NCI-H69 (cell line): ENCODE measurements at regions not wholly inside any gene's neighbourhood (a gene's known extent, or its start where the extent isn't known, plus 50 kb on each side); places are given as distances from the start of the nearest gene placed in this dataset.

Experiments
- DNase-seq: peaks from one replicate; lab custom pipeline; 2025; lab: John Stamatoyannopoulos, UW

DNA sequence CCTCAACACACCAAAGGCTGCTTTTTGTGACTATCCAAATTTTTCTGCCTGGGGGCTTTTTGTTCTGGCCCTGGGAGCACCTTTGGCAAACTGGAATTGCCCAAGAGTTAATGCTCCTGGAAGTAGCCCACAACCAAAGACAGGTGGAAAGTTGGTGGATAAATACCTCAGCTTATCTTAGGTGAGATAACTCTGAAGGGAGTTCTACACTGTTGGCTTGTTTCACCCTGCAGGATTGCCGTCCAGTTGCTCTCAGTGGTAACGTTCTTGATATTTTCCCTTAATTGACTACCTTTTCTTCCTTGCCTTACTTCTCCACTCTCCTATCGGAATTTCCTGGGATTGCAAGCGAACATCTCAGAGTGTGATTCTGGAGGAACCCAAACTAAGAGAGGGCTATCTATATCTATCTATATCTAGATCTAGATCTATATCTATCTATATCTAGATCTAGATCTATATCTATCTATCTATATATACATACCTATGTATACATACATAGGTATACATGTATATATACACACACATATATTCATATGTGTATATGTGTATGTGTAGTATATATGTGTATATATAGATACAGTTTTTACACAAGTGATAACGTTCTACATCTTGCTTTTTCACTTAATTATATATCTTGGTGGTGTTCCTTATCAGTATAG lies 82.6 kb upstream of the DHX15 start:
- no peak for DNase-seq

DNA sequence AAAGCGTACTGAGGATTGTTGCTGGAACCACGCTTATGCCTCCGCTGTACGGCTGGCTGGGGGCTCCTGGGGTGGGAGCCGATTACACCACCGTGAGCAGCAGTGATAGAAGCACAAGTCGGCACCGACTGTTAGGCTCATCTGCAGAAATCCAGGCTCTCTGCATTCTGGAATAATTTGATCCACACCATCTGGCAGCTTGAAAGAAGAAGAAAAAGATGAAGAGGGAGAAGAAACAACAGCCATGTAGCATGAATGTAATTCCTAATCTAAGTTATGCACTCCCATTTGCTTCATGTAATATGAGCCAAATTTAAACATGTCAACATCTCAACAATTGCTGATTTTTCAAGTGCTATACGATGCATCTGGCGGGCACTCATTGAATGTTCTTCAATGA lies 84.6 kb upstream of the DHX15 start:
- peak; percentile 2 for DNase-seq

DNA sequence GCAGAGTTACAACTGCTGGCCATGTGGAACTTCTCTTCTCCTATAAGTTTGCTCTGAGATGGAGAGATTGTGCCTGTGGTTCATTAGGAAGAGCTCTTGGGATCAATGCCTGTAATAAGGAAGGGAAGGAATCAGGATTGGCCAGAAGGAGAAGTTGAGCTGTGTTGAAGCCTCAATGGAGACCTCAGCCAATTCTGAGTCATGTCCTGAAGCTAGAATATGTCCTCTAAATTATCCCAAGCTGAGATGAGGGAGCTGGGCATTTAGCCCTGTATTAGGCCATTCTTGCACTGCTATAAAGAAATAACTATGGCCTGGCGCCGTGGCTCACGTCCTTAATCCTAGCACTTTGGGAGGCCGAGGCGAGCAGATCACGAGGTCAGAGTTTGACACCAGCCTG lies 85.4 kb upstream of the DHX15 start:
- DNase-seq: no peak

DNA sequence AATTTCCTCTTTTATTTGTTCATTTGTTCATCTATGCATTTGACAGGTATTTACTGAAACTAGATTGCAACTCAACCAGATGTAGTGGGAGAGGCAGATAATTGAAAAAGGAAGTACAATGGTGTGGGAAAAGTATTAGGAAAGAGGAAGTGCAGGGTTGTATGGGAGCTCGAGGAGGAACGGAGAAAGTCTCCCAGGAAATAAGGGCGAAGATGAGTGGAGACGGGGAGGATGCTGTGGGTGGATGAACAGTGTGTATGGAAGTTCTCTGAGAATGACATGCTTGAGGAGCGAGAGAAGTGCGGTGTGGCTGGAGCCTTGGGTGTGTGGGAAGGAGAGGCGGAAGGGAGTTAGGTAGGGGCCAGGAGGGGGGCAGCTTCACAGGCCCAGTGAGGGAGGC lies 87.5 kb upstream of the DHX15 start:
- DNase-seq: no peak

DNA sequence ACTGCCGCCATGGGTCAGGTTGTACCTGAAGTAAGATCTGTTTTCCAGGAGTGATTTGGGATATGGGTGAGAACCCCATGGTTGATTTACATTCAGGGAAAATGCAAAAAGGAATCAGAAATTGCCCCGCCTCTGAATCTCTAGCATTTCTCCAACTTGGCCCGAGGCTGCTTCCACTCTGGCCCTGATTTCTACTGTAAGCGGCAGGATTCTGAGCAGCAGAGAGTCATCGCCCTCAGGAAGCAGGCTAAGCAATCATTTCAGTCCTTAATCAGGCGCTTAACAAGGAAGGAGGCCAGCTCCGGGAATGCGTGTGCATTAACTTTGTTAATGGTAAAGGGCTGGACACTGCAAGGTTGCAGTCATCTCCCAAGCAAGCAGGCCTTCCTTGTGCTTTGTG lies 88.5 kb upstream of the DHX15 start:
- no peak for DNase-seq

DNA sequence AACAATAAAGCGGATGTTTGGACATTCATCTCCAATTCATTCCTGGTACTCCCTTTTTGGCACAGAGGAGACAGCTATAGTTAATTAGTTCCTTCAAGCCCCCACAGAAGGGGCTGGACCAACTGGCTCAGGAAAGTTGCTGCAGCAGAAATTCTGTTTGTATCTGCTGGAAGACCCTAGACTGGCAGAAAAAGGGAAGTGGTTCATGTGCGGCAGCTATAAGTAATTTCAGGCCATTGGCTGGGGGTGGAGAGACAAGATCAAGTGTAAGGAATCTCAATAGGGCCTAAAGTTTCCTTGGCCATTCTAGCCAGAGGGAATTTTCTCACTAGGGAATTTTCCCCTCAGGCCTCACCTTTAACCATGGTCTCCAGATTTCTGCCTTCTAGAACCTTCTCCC lies 89.9 kb upstream of the DHX15 start:
- DNase-seq: no peak

DNA sequence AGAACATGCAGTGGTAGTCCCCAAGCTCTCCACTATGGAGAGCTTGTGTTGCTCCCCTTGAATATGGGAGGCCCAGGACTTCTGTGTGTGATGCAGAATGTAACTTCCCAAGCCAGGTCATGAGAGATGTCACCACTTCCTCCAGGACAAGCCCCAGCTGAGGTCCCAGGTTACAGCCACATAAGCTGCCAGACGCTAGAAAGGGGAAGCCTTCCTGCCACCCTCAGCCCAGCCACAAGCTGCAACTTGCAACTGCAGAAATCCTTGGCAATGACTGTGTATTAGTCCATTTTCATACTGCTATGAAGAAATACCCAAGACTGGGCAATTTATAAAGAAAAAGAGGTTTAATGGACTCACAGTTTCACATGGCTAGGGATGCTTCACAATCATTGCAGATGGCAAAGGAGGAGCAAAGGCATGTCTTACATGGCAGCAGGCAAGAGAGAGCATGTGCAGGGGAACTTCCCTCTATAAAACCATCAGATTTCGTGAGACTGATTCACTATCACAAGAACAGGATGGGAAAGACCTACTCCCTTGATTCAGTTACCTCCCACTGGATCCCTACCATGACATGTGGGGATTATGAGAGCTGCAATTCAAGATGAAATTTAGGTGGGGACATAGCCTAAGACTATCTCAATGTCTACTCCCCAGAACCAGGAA lies 91.5 kb upstream of the DHX15 start:
- DNase-seq: no peak

DNA sequence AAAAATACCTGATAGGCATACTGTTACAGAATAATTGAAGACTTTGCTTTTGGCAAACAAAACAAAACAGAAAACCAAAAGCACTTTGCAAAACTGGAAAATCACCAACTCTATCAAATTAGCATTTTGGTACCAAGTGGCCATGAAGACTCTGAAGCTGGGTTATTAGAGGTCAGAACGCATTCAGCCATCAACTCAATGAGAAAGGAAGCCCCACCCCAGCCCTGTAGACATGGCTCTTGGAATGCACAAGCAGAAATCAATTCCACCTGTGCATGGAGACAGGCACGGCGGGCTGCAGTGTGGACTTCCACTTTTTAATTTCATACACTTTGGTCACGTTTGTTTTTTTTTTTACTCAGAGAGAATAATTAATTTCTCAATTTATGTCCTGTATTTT lies 93.6 kb upstream of the DHX15 start:
- DNase-seq: no peak

DNA sequence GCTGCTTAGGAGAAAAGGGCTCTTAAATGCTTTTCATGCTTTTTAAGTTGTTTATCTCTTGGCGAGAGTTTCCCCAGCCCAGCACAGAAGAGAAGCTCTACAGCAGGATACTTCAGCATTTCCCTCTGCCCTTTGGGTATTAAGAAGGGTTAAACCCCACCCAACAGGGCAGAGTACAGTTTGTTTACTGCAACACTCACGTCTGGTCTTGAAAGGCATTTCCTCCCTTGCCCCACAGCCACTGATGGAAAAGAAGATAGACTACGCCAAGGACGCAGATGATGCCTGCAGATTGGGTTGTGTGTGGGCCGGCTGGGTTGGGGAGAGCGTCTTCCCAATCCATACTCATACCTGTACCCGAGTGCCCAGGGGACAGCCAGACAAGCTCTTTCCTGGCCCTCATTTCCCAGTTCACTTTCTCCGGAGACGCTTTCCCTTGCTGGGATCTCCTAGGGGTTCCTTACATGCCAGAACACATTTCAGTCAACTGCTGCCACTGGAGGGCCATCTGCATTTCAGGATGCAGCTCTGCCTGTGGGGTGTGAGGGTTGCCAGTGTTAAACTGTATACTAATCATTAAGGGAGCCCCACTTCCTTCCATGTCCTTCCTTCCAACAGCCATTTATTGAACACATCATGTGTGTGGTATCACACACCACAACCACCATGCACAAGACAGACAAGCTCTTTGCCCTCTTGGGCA lies 96.5 kb upstream of the DHX15 start:
- no peak for DNase-seq

DNA sequence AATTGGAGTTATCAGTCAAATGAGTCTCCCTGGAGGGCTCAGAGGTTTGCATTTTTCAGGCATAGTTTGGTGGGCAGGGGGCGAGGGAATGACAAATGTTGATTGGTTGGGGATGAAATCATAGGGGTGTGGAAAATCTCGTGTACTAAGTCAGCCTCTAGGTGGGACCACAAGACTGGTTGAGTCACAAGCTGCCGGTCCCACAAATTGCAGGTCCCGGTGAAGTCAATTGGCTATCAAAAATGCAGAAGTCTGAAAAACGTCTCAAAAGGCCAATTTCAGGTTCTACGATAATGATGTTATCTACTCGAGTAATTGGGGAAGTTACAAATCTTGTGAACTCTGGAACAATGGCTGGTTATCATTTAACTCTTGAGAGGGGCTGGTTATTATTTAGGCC lies 98.8 kb upstream of the DHX15 start:
- no peak for DNase-seq

DNA sequence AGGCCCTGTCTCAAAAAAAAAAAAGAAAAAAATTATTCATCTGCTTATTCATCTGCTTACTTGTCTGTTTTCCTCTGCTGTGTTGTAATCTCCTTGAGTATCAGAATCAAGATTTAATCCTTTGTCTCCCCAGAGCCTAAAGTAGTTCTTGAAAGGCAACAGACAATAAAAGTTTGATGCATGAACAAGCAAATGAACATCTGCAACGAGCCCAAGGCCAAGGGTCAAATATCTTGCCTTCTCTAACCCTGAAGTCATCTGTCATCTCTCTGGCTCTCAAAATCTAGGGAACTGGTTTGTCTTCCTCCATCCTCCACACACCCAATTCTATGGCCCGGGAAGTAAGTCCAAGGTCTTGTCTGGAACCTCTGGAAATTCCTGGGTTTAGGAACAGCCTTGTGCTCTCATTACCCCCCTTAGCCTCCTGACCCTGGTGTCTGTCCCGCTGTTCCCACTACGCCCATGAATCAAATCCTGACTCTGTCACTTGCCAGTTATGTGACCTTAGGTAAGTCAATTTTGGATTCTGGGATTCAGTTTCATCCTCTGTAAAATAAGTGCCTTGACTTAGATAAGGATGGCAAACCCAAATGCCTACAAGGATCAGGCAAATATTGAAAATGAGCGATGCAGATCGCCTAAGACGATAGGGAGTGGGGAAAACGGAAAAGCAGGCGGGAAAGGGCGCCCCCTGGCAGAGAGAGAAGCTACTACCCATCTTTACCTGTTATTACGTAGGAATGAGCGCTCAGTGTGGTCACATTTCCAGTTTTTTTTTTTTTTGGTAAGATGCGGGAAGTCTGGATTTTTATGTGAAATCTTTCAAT lies 102.7 kb upstream of the DHX15 start:
- peak; percentile 0 for DNase-seq

DNA sequence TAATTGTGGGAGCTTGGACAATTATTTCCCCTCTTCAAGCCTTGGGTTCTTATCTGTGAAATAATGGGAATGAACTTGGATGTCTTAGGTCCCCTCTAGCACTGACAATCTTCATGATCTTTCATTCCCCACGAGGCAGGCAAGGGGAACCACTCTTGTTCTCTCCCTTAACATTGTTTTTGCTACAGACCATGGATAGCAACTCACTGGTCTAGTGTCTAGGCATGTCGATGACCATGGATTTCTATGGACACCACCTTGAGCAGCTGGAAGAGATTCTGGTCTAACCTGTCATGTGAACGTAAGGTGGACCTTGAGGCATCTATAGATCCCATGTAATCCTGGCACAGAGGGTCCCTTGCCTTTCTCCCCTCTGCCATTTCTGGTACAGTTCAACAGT lies 104.1 kb upstream of the DHX15 start:
- DNase-seq: no peak

DNA sequence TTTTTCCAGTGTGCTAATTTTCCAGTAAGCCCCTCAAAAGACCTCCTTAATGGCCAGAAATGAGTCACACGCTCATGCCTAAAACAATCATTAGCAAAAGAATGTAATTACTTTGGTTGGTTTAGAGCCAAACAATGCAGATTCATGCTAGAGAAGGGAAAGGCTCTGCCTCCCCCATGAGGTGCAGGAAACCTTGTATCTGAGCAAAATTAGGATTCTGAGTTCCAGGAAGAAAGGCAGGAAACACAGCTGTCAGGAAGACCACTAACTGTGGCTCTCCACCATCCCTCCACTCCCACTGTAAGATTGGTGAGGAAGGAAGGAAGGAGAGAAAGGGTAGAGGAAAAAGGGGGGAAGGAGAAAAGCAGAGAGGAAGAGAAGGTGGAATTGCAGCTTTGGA lies 104.9 kb upstream of the DHX15 start:
- DNase-seq: peak; percentile 12

DNA sequence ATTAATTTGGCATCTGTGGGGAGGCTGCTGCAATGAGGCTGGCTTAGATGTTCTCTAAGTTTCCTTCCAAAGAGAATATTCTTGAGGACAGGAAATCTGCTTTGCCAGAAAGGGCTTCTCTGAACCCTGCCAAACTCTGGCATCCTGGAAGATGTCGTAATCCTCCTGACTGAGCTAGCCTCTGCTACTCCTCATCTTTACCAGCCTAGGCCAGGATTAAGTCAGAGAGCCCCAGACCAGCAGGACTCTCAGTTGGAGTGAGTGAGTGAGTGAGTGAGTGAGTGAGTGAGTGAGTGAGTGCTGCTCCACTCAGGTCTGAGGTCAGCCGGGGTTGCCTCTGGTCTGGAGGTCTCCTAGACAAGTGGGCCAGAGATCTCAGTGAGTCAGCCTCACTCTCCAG lies 104.9 kb upstream of the SOD3 start:
- no peak for DNase-seq

DNA sequence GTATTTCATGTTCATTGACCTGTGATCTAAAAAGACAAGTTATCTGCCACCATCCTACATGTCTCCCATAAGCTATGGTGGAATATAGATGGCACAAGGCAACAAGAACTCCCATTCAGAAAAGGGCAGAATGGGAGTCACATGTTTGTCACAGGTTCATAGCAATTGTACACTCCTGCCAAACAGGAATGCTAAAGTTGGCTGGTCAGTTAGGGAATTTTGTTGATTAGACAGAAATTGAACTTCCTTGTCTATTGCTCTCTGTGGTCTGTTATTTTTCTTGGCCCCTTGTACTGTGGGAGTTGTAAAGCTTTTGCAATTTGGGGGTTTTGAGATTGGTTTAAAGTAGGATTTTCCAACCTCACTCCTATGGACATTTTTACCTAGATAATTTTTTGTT lies 101.7 kb upstream of the SOD3 start:
- DNase-seq: no peak

DNA sequence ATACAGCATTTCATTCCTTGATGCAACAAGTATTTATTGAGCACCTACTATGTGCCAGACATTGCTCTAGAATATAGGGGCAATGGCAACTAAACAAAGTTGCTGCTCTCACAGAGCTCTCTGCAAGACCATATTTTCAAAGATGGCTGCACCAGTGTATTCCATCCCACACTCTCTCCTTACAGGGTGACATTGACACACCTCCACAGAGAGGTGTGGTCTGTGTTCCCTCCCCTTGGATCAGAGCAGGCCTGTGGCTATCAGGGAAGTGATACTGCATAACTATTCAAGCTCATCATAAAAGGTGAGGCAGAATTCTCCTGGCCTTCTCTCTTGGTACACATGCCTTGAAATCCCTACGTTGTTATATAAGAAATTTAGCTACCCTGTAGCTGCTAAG lies 95.3 kb upstream of the SOD3 start:
- no peak for DNase-seq

DNA sequence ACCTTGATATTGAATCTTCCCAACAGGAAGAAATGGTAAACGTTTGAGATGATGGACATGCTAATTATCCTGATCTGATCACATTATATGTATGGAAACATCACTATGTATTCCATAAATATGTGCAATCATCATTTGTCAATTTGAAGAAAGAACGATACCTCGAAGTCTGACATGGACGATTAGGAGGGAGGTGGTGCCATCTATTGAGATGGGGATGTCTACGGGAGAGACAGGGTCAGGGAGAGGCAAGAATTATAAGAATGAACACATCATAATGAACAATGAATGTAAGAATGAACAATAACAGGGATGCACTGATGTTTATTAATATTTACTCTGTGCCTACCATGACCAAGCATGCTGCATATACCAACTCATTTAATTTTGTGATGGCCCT lies 93.7 kb upstream of the SOD3 start:
- no peak for DNase-seq

DNA sequence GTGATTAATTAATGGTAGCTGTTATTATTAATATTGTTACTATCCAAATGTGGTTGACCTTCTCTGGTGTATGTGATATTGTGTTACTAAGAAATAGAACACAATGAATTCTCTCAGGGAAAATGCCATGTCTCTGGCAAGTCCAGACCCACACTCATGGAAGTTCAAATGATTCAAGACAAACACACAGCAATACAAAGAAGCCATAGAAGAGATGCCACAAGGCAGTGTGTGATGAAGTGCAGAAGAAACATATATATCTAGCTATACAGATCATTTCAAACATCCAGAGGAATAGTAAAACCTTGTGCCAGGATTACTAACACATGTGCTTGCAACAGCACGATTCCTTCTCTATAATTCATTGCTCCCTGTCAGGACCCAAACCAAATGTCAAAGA lies 93.1 kb upstream of the SOD3 start:
- DNase-seq: no peak

DNA sequence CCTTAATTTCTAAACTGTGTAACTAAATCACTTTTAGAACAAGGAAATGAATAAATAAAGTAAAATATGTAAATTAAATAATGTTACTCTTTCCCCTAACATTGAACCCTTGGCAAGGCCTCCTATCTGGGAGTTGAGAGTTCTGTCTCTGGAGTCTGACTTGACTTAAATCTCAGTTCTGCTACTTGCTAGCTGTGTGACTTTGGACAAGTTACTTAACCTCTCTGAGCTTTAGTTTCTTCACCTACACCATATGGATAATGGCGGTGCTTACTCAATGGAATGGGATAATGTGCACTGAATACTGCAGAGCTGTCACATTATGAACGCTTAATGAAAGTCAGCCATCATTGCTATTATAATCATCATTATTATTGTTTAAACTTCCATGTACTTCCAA lies 92.1 kb upstream of the SOD3 start:
- DNase-seq: no peak

DNA sequence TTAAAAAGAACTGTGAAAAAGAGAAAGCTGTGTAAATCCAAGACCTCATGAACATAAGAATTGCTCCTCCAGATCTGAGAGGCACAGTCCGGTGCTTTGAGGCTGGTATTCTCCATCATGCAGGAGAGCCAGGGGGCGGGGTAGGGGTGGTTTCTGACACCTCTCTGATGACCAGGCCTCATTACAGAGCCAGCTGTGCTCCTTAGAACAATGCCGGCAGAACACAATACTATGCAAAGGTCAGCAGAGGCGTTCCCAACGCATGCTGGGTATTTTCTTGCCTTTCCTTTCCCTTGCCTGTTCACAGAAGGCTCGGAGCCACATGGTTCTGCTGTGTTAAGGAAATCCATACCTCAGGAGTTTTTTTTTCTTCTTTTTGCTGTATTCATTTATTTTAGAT lies 91.2 kb upstream of the SOD3 start:
- DNase-seq: peak; percentile 5

DNA sequence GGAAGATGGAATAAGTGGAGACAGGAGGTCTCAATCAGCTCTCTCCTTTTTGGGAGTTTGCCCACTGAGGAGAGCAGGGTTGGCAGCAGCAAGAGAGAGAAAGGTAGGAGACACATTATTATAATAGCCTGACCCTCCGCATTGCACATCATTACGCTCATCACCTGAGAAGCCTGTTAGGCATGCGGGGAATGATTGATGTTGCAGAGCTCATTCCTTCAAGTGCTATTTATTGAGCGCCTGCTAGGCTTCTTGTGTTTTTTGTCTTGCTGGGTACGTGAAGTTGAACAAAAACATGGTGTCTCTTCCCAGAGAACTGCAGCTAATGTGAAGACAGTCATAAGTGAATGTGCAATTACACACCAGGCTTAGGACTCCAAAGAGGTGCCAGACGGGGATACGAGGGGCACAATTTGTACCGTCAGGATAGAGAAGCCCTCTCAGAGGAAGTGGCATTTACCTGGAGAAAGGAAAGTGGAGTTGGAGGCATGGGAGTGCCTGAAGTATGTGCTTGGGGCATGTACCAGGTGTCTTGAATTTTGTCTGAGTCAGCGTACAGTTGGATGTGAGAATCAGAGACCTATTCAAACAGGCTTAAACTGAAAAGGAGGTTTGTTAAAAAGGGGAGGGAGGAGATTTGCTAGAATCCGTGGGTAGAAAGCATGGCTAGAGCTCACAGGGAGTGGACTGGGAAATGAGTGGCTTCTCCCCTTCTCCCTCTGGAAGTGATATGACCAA lies 90.2 kb upstream of the SOD3 start:
- DNase-seq: no peak

DNA sequence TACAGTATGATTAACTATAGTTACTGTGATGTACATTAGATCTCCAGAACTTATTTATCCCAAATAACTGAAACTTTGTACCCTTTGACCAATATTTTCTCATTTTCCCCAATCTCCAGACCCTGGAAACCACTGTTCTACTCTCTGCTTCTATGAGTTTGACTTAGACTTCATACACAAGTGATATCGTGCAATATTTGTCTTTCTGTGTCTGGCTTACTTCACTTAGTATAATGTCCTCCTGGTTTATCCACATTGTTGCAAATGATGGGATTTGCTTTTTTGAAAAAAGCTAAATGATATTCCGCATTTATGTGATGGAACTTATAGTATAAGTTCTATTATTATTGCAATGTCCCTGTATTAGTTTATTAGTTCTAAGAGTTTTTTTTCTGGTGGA lies 81.8 kb upstream of the SOD3 start:
- no peak for DNase-seq
